GM12891 (cell line): ENCODE measurements at regions not wholly inside any gene's neighbourhood (a gene's known extent, or its start where the extent isn't known, plus 50 kb on each side); places are given as distances from the start of the nearest gene placed in this dataset.

ENCODE experiments used
- POLR2A ChIP-seq: IDR thresholded peaks from 2 replicates; pipeline ENCODE4 v1.6.1; 2011; ENCODE audit warnings: low read depth, low read length, control low read depth
- POLR2AphosphoS5 ChIP-seq: IDR thresholded peaks from 2 replicates; pipeline ENCODE4 v1.6.1; 2011; ENCODE audit warnings: low read depth, low read length, control low read depth
- POU2F2 ChIP-seq: IDR thresholded peaks from 2 replicates; pipeline ENCODE4 v1.6.1; 2011; ENCODE audit warnings: low read depth, mild to moderate bottlenecking, control low read depth, low read length, moderate library complexity
- SPI1 ChIP-seq: IDR thresholded peaks from 2 replicates; pipeline ENCODE4 v1.6.1; 2011; ENCODE audit warnings: low read depth, low read length, control low read depth
- TAF1 ChIP-seq: IDR thresholded peaks from 2 replicates; pipeline ENCODE4 v1.6.1; 2011; ENCODE audit warnings: low read depth, low read length, control low read depth

DNA sequence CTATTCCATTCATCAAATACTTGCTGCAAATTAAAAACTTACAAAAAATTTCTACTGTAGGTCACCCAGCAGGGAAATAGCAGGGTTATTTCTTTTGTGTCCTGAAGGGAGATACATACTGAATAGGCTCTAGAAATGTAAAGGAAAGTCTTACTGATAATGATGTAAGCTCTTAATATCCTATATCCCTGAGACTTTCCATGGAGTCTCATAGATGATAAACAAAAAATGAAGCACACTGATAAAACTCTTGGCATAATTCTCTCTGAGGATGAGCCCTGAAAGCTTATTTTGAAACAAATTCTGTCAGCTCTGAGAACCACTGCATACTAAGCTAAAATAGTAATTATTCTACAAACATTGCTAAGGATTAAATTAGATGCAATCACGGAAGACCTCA, 819.6 kb upstream of the PTPRD start:
- TF ChIP-seq TAF1, result no peak
- no peak for TF ChIP-seq POLR2AphosphoS5
- no peak for TF ChIP-seq POLR2A
- TF ChIP-seq SPI1, result no peak
- TF ChIP-seq POU2F2, result no peak
